HG02981 (cell line): ENCODE measurements at regions not wholly inside any gene's neighbourhood (a gene's known extent, or its start where the extent isn't known, plus 50 kb on each side); places are given as distances from the start of the nearest gene placed in this dataset.

ENCODE experiments used
- ATAC-seq: cut with Tn5 transposase; IDR thresholded peaks from one replicate; pipeline ENCODE4 v1.9.1; 2021; ENCODE audit warnings: mild to moderate bottlenecking, moderate library complexity; ENCODE audit not compliant: unreplicated experiment

- no peak for ATAC-seq
These were observed 243.5 kb upstream of the SEMA6D start for GRCh38 chr15:47473832-47474231.

GRCh38 chr15:47475336-47475735 is 242.0 kb upstream of the SEMA6D start:
- no peak for ATAC-seq

- ATAC-seq: no peak
These were observed 240.0 kb upstream of the SEMA6D start for GRCh38 chr15:47477341-47477740.

- ATAC-seq: no peak
These were observed 233.2 kb upstream of the SEMA6D start for GRCh38 chr15:47484059-47484458.

GRCh38 chr15:47484997-47485396 is 232.3 kb upstream of the SEMA6D start:
- no peak for ATAC-seq

- ATAC-seq: no peak
These were observed 231.9 kb upstream of the SEMA6D start for GRCh38 chr15:47485419-47485818.

GRCh38 chr15:47486040-47486439 is 231.3 kb upstream of the SEMA6D start:
- ATAC-seq: no peak

- no peak for ATAC-seq
These were observed 225.1 kb upstream of the SEMA6D start for GRCh38 chr15:47492195-47492594.

GRCh38 chr15:47493357-47494247 is 223.7 kb upstream of the SEMA6D start:
- ATAC-seq: no peak

GRCh38 chr15:47496343-47497185 is 220.7 kb upstream of the SEMA6D start:
- ATAC-seq: no peak

- no peak for ATAC-seq
These were observed 216.5 kb upstream of the SEMA6D start for GRCh38 chr15:47500842-47501241.

- ATAC-seq: no peak
These were observed 215.3 kb upstream of the SEMA6D start for GRCh38 chr15:47502041-47502440.

GRCh38 chr15:47503876-47504275 is 213.4 kb upstream of the SEMA6D start:
- no peak for ATAC-seq

GRCh38 chr15:47504624-47505256 is 212.6 kb upstream of the SEMA6D start:
- no peak for ATAC-seq

- ATAC-seq: no peak
These were observed 211.5 kb upstream of the SEMA6D start for GRCh38 chr15:47505712-47506328.

- ATAC-seq: no peak
These were observed 210.8 kb upstream of the SEMA6D start for GRCh38 chr15:47506329-47507100.

- no peak for ATAC-seq
These were observed 209.9 kb upstream of the SEMA6D start for GRCh38 chr15:47507221-47507985.

GRCh38 chr15:47511261-47511660 is 206.0 kb upstream of the SEMA6D start:
- no peak for ATAC-seq

- no peak for ATAC-seq
These were observed 203.8 kb upstream of the SEMA6D start for GRCh38 chr15:47513471-47513870.
